GM23338 (cell line): ENCODE measurements at regions not wholly inside any gene's neighbourhood (a gene's known extent, or its start where the extent isn't known, plus 50 kb on each side); places are given as distances from the start of the nearest gene placed in this dataset.

Experiments used
- EZH2 ChIP-seq: fragments of 200-600 bp; sonication (generic); IDR thresholded peaks from one replicate; pipeline ENCODE4 v1.8.0; 2017; ENCODE audit warnings: antibody characterized with exemption, mild to moderate bottlenecking, low read depth; ENCODE audit not compliant: unreplicated experiment
- EZH2phosphoT487 ChIP-seq: fragments of 200-600 bp; sonication (generic); IDR thresholded peaks from one replicate; pipeline ENCODE4 v1.8.1; 2018; ENCODE audit warnings: antibody characterized with exemption; ENCODE audit not compliant: unreplicated experiment
- JUNB ChIP-seq: IDR thresholded peaks from one replicate; pipeline ENCODE4 v1.6.1; 2016; ENCODE audit warnings: antibody characterized with exemption; ENCODE audit not compliant: unreplicated experiment
- POLR2AphosphoS5 ChIP-seq: IDR thresholded peaks from 2 replicates; pipeline ENCODE4 v1.6.1; 2016; ENCODE audit warnings: antibody characterized with exemption, low read depth
- STAT1 ChIP-seq: IDR thresholded peaks from one replicate; pipeline ENCODE4 v1.6.1; 2016; ENCODE audit warnings: antibody characterized with exemption; ENCODE audit not compliant: unreplicated experiment
- ZNF331 ChIP-seq: fragments of 250-450 bp; sonication (Bioruptor Pico); IDR thresholded peaks from 2 replicates; pipeline ENCODE4 v1.5.0; 2020; ENCODE audit warnings: low read depth, mild to moderate bottlenecking, moderate library complexity
- TF ChIP-seq, protein P1 (sequence below): fragments of 250-450 bp; sonication (Bioruptor Pico); IDR thresholded peaks from 2 replicates; pipeline ENCODE4 v1.5.0; 2020; ENCODE audit warnings: mild to moderate bottlenecking, moderate library complexity
- TF ChIP-seq, protein P2 (sequence below): IDR thresholded peaks from 2 replicates; pipeline ENCODE4 v1.6.1; 2016; ENCODE audit warnings: antibody characterized with exemption
- TF ChIP-seq, protein P3 (sequence below), 2 experiments: fragments of 200-600 bp in 1 of 2; sonication (generic) in 1 of 2; conservative IDR thresholded peaks; 2 replicates each; pipeline versions ENCODE4 v1.5.1 to v1.6.1; 2016 to 2017; ENCODE audit warnings: antibody characterized with exemption in 2 of 2, low read depth in 2 of 2, mild to moderate bottlenecking in 2 of 2, moderate library complexity in 1 of 2

DNA sequence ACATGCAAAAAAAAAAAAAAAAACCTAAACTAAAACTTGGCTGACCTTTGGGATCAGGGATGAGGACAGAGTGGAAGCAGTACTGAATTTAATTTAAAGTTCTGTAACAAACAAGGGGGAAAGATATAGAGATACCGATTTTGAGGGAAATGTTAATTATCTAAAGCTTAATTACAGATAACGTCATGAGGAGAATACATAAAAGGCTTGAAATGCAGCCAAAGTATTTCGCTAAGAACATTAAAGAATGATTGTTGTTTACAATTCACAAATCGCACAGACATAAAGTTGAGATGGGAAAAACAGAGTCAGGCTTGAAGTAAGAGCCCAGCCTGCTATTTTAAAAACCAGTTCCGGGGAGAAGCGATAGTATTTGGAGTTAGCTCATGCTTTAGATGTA, 208.0 kb upstream of the SASH1 start (continued):
- TF ChIP-seq, protein P1, sequence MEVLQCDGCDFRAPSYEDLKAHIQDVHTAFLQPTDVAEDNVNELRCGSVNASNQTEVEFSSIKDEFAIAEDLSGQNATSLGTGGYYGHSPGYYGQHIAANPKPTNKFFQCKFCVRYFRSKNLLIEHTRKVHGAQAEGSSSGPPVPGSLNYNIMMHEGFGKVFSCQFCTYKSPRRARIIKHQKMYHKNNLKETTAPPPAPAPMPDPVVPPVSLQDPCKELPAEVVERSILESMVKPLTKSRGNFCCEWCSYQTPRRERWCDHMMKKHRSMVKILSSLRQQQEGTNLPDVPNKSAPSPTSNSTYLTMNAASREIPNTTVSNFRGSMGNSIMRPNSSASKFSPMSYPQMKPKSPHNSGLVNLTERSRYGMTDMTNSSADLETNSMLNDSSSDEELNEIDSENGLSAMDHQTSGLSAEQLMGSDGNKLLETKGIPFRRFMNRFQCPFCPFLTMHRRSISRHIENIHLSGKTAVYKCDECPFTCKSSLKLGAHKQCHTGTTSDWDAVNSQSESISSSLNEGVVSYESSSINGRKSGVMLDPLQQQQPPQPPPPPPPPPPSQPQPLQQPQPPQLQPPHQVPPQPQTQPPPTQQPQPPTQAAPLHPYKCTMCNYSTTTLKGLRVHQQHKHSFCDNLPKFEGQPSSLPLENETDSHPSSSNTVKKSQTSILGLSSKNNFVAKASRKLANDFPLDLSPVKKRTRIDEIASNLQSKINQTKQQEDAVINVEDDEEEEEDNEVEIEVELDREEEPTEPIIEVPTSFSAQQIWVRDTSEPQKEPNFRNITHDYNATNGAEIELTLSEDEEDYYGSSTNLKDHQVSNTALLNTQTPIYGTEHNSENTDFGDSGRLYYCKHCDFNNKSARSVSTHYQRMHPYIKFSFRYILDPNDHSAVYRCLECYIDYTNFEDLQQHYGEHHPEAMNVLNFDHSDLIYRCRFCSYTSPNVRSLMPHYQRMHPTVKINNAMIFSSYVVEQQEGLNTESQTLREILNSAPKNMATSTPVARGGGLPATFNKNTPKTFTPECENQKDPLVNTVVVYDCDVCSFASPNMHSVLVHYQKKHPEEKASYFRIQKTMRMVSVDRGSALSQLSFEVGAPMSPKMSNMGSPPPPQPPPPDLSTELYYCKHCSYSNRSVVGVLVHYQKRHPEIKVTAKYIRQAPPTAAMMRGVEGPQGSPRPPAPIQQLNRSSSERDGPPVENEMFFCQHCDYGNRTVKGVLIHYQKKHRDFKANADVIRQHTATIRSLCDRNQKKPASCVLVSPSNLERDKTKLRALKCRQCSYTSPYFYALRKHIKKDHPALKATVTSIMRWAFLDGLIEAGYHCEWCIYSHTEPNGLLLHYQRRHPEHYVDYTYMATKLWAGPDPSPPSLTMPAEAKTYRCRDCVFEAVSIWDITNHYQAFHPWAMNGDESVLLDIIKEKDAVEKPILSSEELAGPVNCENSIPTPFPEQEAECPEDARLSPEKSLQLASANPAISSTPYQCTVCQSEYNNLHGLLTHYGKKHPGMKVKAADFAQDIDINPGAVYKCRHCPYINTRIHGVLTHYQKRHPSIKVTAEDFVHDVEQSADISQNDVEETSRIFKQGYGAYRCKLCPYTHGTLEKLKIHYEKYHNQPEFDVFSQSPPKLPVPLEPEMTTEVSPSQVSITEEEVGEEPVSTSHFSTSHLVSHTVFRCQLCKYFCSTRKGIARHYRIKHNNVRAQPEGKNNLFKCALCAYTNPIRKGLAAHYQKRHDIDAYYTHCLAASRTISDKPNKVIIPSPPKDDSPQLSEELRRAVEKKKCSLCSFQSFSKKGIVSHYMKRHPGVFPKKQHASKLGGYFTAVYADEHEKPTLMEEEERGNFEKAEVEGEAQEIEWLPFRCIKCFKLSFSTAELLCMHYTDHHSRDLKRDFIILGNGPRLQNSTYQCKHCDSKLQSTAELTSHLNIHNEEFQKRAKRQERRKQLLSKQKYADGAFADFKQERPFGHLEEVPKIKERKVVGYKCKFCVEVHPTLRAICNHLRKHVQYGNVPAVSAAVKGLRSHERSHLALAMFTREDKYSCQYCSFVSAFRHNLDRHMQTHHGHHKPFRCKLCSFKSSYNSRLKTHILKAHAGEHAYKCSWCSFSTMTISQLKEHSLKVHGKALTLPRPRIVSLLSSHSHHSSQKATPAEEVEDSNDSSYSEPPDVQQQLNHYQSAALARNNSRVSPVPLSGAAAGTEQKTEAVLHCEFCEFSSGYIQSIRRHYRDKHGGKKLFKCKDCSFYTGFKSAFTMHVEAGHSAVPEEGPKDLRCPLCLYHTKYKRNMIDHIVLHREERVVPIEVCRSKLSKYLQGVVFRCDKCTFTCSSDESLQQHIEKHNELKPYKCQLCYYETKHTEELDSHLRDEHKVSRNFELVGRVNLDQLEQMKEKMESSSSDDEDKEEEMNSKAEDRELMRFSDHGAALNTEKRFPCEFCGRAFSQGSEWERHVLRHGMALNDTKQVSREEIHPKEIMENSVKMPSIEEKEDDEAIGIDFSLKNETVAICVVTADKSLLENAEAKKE: no peak
- TF ChIP-seq STAT1 (no peak), JUNB (no peak), EZH2phosphoT487 (no peak), POLR2AphosphoS5 (no peak), EZH2 (no peak), ZNF331 (CRISPR knock-in tag) (no peak)
- TF ChIP-seq, protein P2, sequence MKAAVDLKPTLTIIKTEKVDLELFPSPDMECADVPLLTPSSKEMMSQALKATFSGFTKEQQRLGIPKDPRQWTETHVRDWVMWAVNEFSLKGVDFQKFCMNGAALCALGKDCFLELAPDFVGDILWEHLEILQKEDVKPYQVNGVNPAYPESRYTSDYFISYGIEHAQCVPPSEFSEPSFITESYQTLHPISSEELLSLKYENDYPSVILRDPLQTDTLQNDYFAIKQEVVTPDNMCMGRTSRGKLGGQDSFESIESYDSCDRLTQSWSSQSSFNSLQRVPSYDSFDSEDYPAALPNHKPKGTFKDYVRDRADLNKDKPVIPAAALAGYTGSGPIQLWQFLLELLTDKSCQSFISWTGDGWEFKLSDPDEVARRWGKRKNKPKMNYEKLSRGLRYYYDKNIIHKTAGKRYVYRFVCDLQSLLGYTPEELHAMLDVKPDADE: no peak
- TF ChIP-seq, protein P3, sequence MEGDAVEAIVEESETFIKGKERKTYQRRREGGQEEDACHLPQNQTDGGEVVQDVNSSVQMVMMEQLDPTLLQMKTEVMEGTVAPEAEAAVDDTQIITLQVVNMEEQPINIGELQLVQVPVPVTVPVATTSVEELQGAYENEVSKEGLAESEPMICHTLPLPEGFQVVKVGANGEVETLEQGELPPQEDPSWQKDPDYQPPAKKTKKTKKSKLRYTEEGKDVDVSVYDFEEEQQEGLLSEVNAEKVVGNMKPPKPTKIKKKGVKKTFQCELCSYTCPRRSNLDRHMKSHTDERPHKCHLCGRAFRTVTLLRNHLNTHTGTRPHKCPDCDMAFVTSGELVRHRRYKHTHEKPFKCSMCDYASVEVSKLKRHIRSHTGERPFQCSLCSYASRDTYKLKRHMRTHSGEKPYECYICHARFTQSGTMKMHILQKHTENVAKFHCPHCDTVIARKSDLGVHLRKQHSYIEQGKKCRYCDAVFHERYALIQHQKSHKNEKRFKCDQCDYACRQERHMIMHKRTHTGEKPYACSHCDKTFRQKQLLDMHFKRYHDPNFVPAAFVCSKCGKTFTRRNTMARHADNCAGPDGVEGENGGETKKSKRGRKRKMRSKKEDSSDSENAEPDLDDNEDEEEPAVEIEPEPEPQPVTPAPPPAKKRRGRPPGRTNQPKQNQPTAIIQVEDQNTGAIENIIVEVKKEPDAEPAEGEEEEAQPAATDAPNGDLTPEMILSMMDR (conservative IDR thresholded peaks at IDR 0.05; ENCODE audit: low read depth in 2 of 2): no peak
